ENCODE measurements at regions not wholly inside any gene's neighbourhood (a gene's known extent, or its start where the extent isn't known, plus 50 kb on each side); places are given as distances from the start of the nearest gene placed in this dataset.

- Histone ChIP-seq H3K9me3 (no peaks in the 10 kb centered on the region), H3K36me3 (no peaks in the 10 kb centered on the region), H3K27ac (no peak overlapping the region), H3K9ac (ENCODE audit: low read depth in 2 of 2, low read length in 2 of 2) (no peak overlapping the region), H3K4me1 (peaks cover 4% of the 10 kb centered on the region), H3K27me3 (no peaks in the 10 kb centered on the region), H3K4me3 (no peak overlapping the region)
- DNase-seq, result no peak
- TF ChIP-seq CTCF (IDR thresholded peaks at IDR 0.05), result no peak
- intact Hi-C loops (cut with DNase I), result no loop called here
Observed at GRCh38 chr9:107895501-107896001, 406.0 kb upstream of the KLF4 start.

- peak; percentile 35 for DNase-seq
- no peaks in the 10 kb centered on the region for H3K36me3 ChIP-seq
- H3K9ac ChIP-seq (ENCODE audit: low read depth in 2 of 2, low read length in 2 of 2), result no peak overlapping the region
- no peaks in the 10 kb centered on the region for H3K27me3 ChIP-seq
- peaks cover 4% of the 10 kb centered on the region for H3K4me1 ChIP-seq
- H3K27ac ChIP-seq, result no peak overlapping the region
- intact Hi-C loops (cut with DNase I), result no loop called here
- H3K9me3 ChIP-seq, result no peaks in the 10 kb centered on the region
- no peak overlapping the region for H3K4me3 ChIP-seq
- no peak for TF ChIP-seq CTCF (IDR thresholded peaks at IDR 0.05)
Observed at GRCh38 chr9:107894572-107895261, 405.1 kb upstream of the KLF4 start.

GRCh38 chr9:107890921-107891465, 401.4 kb upstream of the KLF4 start:
- Histone ChIP-seq H3K36me3 (no peaks in the 10 kb centered on the region), H3K27ac (no peak overlapping the region), H3K27me3 (no peaks in the 10 kb centered on the region), H3K4me3 (no peak overlapping the region), H3K9ac (ENCODE audit: low read depth in 2 of 2, low read length in 2 of 2) (no peak overlapping the region), H3K9me3 (no peaks in the 10 kb centered on the region), H3K4me1 (no peaks in the 10 kb centered on the region)
- no peak for DNase-seq
- TF ChIP-seq CTCF (IDR thresholded peaks at IDR 0.05), result no peak
- intact Hi-C loops (cut with DNase I), result no loop called here

- H3K9me3 ChIP-seq, result no peaks in the 10 kb centered on the region
- no peak for DNase-seq
- TF ChIP-seq CTCF (IDR thresholded peaks at IDR 0.05), result no peak
- H3K4me3 ChIP-seq, result no peak overlapping the region
- H3K36me3 ChIP-seq, result no peaks in the 10 kb centered on the region
- H3K27me3 ChIP-seq, result no peaks in the 10 kb centered on the region
- intact Hi-C loops (cut with DNase I), result no loop called here
- no peak overlapping the region for H3K9ac ChIP-seq (ENCODE audit: low read depth in 2 of 2, low read length in 2 of 2)
- no peaks in the 10 kb centered on the region for H3K4me1 ChIP-seq
- H3K27ac ChIP-seq, result no peak overlapping the region
Observed at GRCh38 chr9:107888773-107889227, 399.2 kb upstream of the KLF4 start.

- Histone ChIP-seq H3K36me3 (no peaks in the 10 kb centered on the region), H3K9ac (ENCODE audit: low read depth in 2 of 2, low read length in 2 of 2) (no peak overlapping the region), H3K27me3 (no peaks in the 10 kb centered on the region), H3K27ac (no peak overlapping the region), H3K4me3 (no peak overlapping the region), H3K9me3 (no peaks in the 10 kb centered on the region), H3K4me1 (no peaks in the 10 kb centered on the region)
- intact Hi-C loops (cut with DNase I), result no loop called here
- no peak for TF ChIP-seq CTCF (IDR thresholded peaks at IDR 0.05)
- DNase-seq, result no peak
Observed at GRCh38 chr9:107886826-107887225, 397.3 kb upstream of the KLF4 start.
